ENCODE measurements at regions not wholly inside any gene's neighbourhood (a gene's known extent, or its start where the extent isn't known, plus 50 kb on each side); places are given as distances from the start of the nearest gene placed in this dataset.
A peak's percentile ranks its signal among the peaks of the same experiment; 100 is the strongest.

GRCh38 chr1:184903111-184903692, 71.1 kb downstream of the NIBAN1 start:
- Mint-ChIP-seq H3K36me3 (no peaks in the 10 kb centered on the region), H3K9me3 (no peaks in the 10 kb centered on the region), H3K27me3 (ENCODE audit: low read depth) (no peaks in the 10 kb centered on the region), H3K4me1 (peaks cover 30% of the 10 kb centered on the region), H3K27ac (no peak overlapping the region), H3K4me3 (no peak overlapping the region)
- no peak for ATAC-seq
- ChIA-PET CTCF (no interaction called here), POLR2A (interaction anchor here (0.6 kb wide), 1 partner anchor 20 kb away, joined by 7 read pairs; no protein-coding TSS in a partner anchor)
- no peak for DNase-seq (ENCODE audit: low spot score)
- no peak for TF ChIP-seq SMAD3 (CRISPR knock-in tag; IDR thresholded peaks at IDR 0.05; ENCODE audit: borderline replicate concordance)
- TF ChIP-seq PRRX2 (CRISPR knock-in tag; IDR thresholded peaks at IDR 0.05), result no peak
- no peak for TF ChIP-seq SOX15 (CRISPR knock-in tag; IDR thresholded peaks at IDR 0.05)

- ATAC-seq, result peak; percentile 98
- Mint-ChIP-seq H3K4me1 (peaks cover 30% of the 10 kb centered on the region), H3K27ac (peak overlapping the region; percentile 94), H3K27me3 (ENCODE audit: low read depth) (no peaks in the 10 kb centered on the region), H3K9me3 (no peaks in the 10 kb centered on the region), H3K4me3 (peak overlapping the region; percentile 42; the same call in 1 of the 2 replicates), H3K36me3 (no peaks in the 10 kb centered on the region)
- ChIA-PET POLR2A (interaction anchor here (0.6 kb wide), 2 partner anchors 37 to 571 kb away, joined by 3 read pairs; no protein-coding TSS in a partner anchor), CTCF (interaction anchor here (0.6 to 1.7 kb wide), 4 partner anchors 74 to 270 kb away, joined by 3 to 7 read pairs (median 4); partner anchors contain the start of gene NIBAN1)
- TF ChIP-seq TEAD1 (CRISPR knock-in tag; IDR thresholded peaks at IDR 0.05) (0 out of 2 replicates have a peak, but pooled peaks have one; percentile 16), OVOL2 (CRISPR knock-in tag; IDR thresholded peaks at IDR 0.05; ENCODE audit: borderline replicate concordance) (no peak)
- no peak for DNase-seq (ENCODE audit: low spot score)
Observed at GRCh38 chr1:184900507-184900906, 73.8 kb downstream of the NIBAN1 start.

GRCh38 chr1:184896000-184896399, 78.3 kb downstream of the NIBAN1 start:
- Mint-ChIP-seq H3K27me3 (ENCODE audit: low read depth) (no peaks in the 10 kb centered on the region), H3K27ac (no peak overlapping the region), H3K9me3 (no peaks in the 10 kb centered on the region), H3K36me3 (no peaks in the 10 kb centered on the region), H3K4me3 (no peak overlapping the region), H3K4me1 (peaks cover 16% of the 10 kb centered on the region)
- CTCF ChIA-PET, result no interaction called here
- TF ChIP-seq MLX (CRISPR knock-in tag; IDR thresholded peaks at IDR 0.05) (no peak), ATF3 (CRISPR knock-in tag; conservative IDR thresholded peaks at IDR 0.05) (no peak), RELA (CRISPR knock-in tag; IDR thresholded peaks at IDR 0.05; ENCODE audit: borderline replicate concordance) (no peak), CREB1 (CRISPR knock-in tag; IDR thresholded peaks at IDR 0.05) (no peak), SP1 (CRISPR knock-in tag; conservative IDR thresholded peaks at IDR 0.05) (no peak), ZNF138 (CRISPR knock-in tag; conservative IDR thresholded peaks at IDR 0.05) (no peak), NFYB (CRISPR knock-in tag; conservative IDR thresholded peaks at IDR 0.05; ENCODE audit: low read depth) (no peak), ZBTB43 (CRISPR knock-in tag; IDR thresholded peaks at IDR 0.05) (no peak), MAX (CRISPR knock-in tag; IDR thresholded peaks at IDR 0.05) (no peak), JAZF1 (CRISPR knock-in tag; IDR thresholded peaks at IDR 0.05) (no peak), NR3C1 (CRISPR knock-in tag; conservative IDR thresholded peaks at IDR 0.05; ENCODE audit: low read depth) (no peak)
- ATAC-seq (no peak), DNase-seq (ENCODE audit: low spot score) (no peak)
- POLR2A ChIA-PET, result no interaction called here

GRCh38 chr1:184895086-184895485, 79.2 kb downstream of the NIBAN1 start:
- Mint-ChIP-seq H3K9me3 (no peaks in the 10 kb centered on the region), H3K36me3 (no peaks in the 10 kb centered on the region), H3K27me3 (ENCODE audit: low read depth) (no peaks in the 10 kb centered on the region), H3K4me1 (peaks cover 7% of the 10 kb centered on the region), H3K27ac (no peak overlapping the region), H3K4me3 (no peak overlapping the region)
- POLR2A ChIA-PET, result no interaction called here
- ATAC-seq (no peak), DNase-seq (ENCODE audit: low spot score) (no peak)
- CTCF ChIA-PET, result no interaction called here
- no peak for TF ChIP-seq ZNF219 (CRISPR knock-in tag; IDR thresholded peaks at IDR 0.05; ENCODE audit: borderline replicate concordance)
- TF ChIP-seq GTF2I (CRISPR knock-in tag; conservative IDR thresholded peaks at IDR 0.05), result no peak
- TF ChIP-seq ZNF263 (CRISPR knock-in tag; IDR thresholded peaks at IDR 0.05; ENCODE audit: low read depth), result no peak
- TF ChIP-seq RELA (CRISPR knock-in tag; IDR thresholded peaks at IDR 0.05; ENCODE audit: borderline replicate concordance), result no peak
- no peak for TF ChIP-seq NFYB (CRISPR knock-in tag; conservative IDR thresholded peaks at IDR 0.05; ENCODE audit: low read depth)
- no peak for TF ChIP-seq E2F1 (CRISPR knock-in tag; IDR thresholded peaks at IDR 0.05)
- no peak for TF ChIP-seq NFE2L1 (CRISPR knock-in tag; IDR thresholded peaks at IDR 0.05)
- no peak for TF ChIP-seq OVOL2 (CRISPR knock-in tag; IDR thresholded peaks at IDR 0.05; ENCODE audit: borderline replicate concordance)
- TF ChIP-seq ZNF425 (CRISPR knock-in tag; conservative IDR thresholded peaks at IDR 0.05), result no peak
- TF ChIP-seq ERG (CRISPR knock-in tag; IDR thresholded peaks at IDR 0.05), result no peak

All from WTC11 (cell line).